CD14-positive monocyte (primary cell): ENCODE measurements at regions not wholly inside any gene's neighbourhood (a gene's known extent, or its start where the extent isn't known, plus 50 kb on each side); places are given as distances from the start of the nearest gene placed in this dataset.

Experiments used
- DNase-seq, 3 donors: peaks; one replicate each; pipeline ENCODE4 v3.0.0-alpha.2; 2011 to 2022
- H2AFZ ChIP-seq: 2 replicates; pipeline ENCODE4 v1.6.0; 2012; ENCODE audit warnings: mild to moderate bottlenecking, low read depth, low read length, inconsistent platforms; ENCODE audit not compliant: insufficient read depth, poor library complexity, severe bottlenecking
- H3K27ac ChIP-seq, 2 donors: 1 replicate in 1 of 2; 2 replicates in 1 of 2; pipeline ENCODE4 v1.5.1; 2012 to 2013; ENCODE audit warnings: low read length in 2 of 2, control low read depth in 1 of 2, inconsistent platforms in 1 of 2, low read depth in 1 of 2, mild to moderate bottlenecking in 1 of 2
- H3K27me3 ChIP-seq, 2 donors: one replicate each; pipeline versions ENCODE4 v1.6.0 to v1.6.1; 2011 to 2013; ENCODE audit warnings: low read length in 2 of 2; ENCODE audit not compliant: control insufficient read depth in 2 of 2, insufficient read depth in 2 of 2
- H3K36me3 ChIP-seq, 2 donors: replicated peaks in 1 of 2; 1 replicate in 1 of 2; 2 replicates in 1 of 2; pipeline versions ENCODE4 v1.5.1 to v1.6.1; 2012 to 2013; ENCODE audit warnings: low read length in 2 of 2, control low read depth in 1 of 2, inconsistent platforms in 1 of 2, mild to moderate bottlenecking in 1 of 2; ENCODE audit not compliant: insufficient read depth in 2 of 2, control insufficient read depth in 1 of 2
- H3K4me1 ChIP-seq, 2 donors: 1 replicate in 1 of 2; 2 replicates in 1 of 2; pipeline versions ENCODE4 v1.5.1 to v1.6.1; 2012 to 2013; ENCODE audit warnings: low read length in 2 of 2, control low read depth in 1 of 2, inconsistent platforms in 1 of 2, mild to moderate bottlenecking in 1 of 2, moderate library complexity in 1 of 2; ENCODE audit not compliant: insufficient read depth in 2 of 2, control insufficient read depth in 1 of 2
- H3K4me2 ChIP-seq: replicated peaks from 2 replicates; pipeline ENCODE3; 2012; ENCODE audit warnings: low read length, moderate library complexity, mild to moderate bottlenecking; ENCODE audit not compliant: poor library complexity, severe bottlenecking; ENCODE audit errors: extremely low read depth
- H3K4me3 ChIP-seq, 3 experiments: fragments of 200-600 bp in 1 of 3; sonication (generic) in 1 of 3; replicated peaks in 1 of 3; 1 replicate in 2 of 3; 2 replicates in 1 of 3; pipeline ENCODE4 v1.5.1; 2011 to 2013; ENCODE audit warnings: low read length in 3 of 3, mild to moderate bottlenecking in 3 of 3, control low read depth in 2 of 3, low read depth in 2 of 3, inconsistent platforms in 1 of 3, moderate library complexity in 1 of 3
- H3K79me2 ChIP-seq: 2 replicates; pipeline ENCODE4 v1.6.0; 2012; ENCODE audit warnings: mild to moderate bottlenecking, control low read depth, inconsistent platforms, low read length, moderate library complexity; ENCODE audit not compliant: insufficient read depth
- H3K9ac ChIP-seq: 2 replicates; pipeline ENCODE4 v1.6.0; 2017; ENCODE audit warnings: low read length, mild to moderate bottlenecking; ENCODE audit not compliant: insufficient read depth, poor library complexity, severe bottlenecking
- H3K9me3 ChIP-seq, 2 donors: replicated peaks in 1 of 2; 1 replicate in 1 of 2; 2 replicates in 1 of 2; pipeline versions ENCODE4 v1.5.1 to v1.6.1; 2012 to 2013; ENCODE audit warnings: low read length in 2 of 2, control low read depth in 1 of 2; ENCODE audit not compliant: control insufficient read depth in 1 of 2, insufficient read depth in 1 of 2
- H4K20me1 ChIP-seq: 2 replicates; pipeline ENCODE4 v1.6.0; 2012; ENCODE audit warnings: mild to moderate bottlenecking, low read length, control low read depth, moderate library complexity; ENCODE audit not compliant: insufficient read depth
- H3K27ac Mint-ChIP-seq, 7 donors: one replicate each; pipeline ENCODE4 v1.8.0; 2020; ENCODE audit warnings: mild to moderate bottlenecking in 7 of 7, mixed read lengths in 7 of 7, moderate library complexity in 6 of 7, inconsistent platforms in 2 of 7
- H3K27me3 Mint-ChIP-seq, 3 donors: one replicate each; pipeline ENCODE4 v1.8.0; 2021 to 2022; ENCODE audit warnings: low read depth in 3 of 3, mild to moderate bottlenecking in 3 of 3, mixed read lengths in 3 of 3, moderate library complexity in 3 of 3, inconsistent platforms in 1 of 3
- H3K36me3 Mint-ChIP-seq, 2 donors: one replicate each; pipeline ENCODE4 v1.8.0; 2020; ENCODE audit warnings: mixed read lengths in 2 of 2, inconsistent platforms in 1 of 2, mild to moderate bottlenecking in 1 of 2
- H3K4me1 Mint-ChIP-seq: one replicate; pipeline ENCODE4 v1.8.0; 2020; ENCODE audit warnings: mild to moderate bottlenecking, mixed read lengths
- H3K4me3 Mint-ChIP-seq, 2 donors: one replicate each; pipeline ENCODE4 v1.8.0; 2020; ENCODE audit warnings: mild to moderate bottlenecking in 2 of 2, mixed read lengths in 2 of 2, moderate library complexity in 1 of 2
- H3K9me3 Mint-ChIP-seq, 7 donors: one replicate each; pipeline ENCODE4 v1.8.0; 2020 to 2022; ENCODE audit warnings: mixed read lengths in 7 of 7, mild to moderate bottlenecking in 6 of 7, moderate library complexity in 6 of 7, inconsistent platforms in 2 of 7
- WGBS: methylation state at CpG from one replicate; pipeline ENCODE4 v1.1.5; 2013; ENCODE audit warnings: missing lambda C conversion rate; ENCODE audit not compliant: insufficient coverage; 5-methylcytosine and 5-hydroxymethylcytosine counted together
- intact Hi-C, 2 donors: fragments of 100-400 bp; cut with micrococcal nuclease; formaldehyde crosslinking; loops; one replicate each; pipeline versions ENCODE4 v1.15.0 to v1.15.1; 2023
- TF ChIP-seq, protein P1 (sequence below): fragments of 200-600 bp; IDR thresholded peaks from one replicate; pipeline ENCODE4 v1.8.0; 2022; ENCODE audit warnings: antibody characterized with exemption, mild to moderate bottlenecking

DNA sequence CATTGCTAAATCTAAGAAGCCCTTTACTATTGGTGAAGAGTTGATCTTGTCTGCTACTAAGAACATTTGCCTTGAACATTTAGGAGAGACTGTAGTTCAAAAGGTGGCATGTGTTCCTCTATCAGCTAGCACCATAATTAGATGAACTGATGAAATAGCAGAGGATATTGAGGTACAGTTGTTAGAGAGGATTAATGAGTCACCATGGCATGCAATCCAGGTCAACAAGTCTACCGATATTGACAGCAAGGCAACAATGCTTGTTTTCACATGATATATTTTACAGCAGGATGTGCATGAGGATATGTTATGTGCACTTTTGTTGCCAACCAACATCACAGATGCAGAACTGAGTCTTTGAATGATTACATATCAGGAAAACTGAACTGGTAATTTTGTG is 134.3 kb upstream of the CDH9 start:
- Histone ChIP-seq H3K4me2 (no peak overlapping the region), H3K4me3 (no peak overlapping the region), H3K79me2 (no peaks in the 10 kb centered on the region), H3K27me3 (no peaks in the 10 kb centered on the region), H4K20me1 (no peaks in the 10 kb centered on the region), H2AFZ (no peak overlapping the region), H3K36me3 (no peaks in the 10 kb centered on the region), H3K4me1 (no peaks in the 10 kb centered on the region), H3K27ac (no peak overlapping the region), H3K9me3 (no peaks in the 10 kb centered on the region), H3K9ac (no peak overlapping the region)
- Mint-ChIP-seq H3K4me1 (no peaks in the 10 kb centered on the region), H3K36me3 (no peaks in the 10 kb centered on the region), H3K27me3 (peaks cover 0 to 2% (median 0%) of the 10 kb centered on the region in 3 donors), H3K9me3 (peaks cover 0 to 9% (median 3%) of the 10 kb centered on the region in 7 donors), H3K27ac (no peak overlapping the region), H3K4me3 (no peak overlapping the region)
- intact Hi-C loops, result no loop called here
- TF ChIP-seq, protein P1, sequence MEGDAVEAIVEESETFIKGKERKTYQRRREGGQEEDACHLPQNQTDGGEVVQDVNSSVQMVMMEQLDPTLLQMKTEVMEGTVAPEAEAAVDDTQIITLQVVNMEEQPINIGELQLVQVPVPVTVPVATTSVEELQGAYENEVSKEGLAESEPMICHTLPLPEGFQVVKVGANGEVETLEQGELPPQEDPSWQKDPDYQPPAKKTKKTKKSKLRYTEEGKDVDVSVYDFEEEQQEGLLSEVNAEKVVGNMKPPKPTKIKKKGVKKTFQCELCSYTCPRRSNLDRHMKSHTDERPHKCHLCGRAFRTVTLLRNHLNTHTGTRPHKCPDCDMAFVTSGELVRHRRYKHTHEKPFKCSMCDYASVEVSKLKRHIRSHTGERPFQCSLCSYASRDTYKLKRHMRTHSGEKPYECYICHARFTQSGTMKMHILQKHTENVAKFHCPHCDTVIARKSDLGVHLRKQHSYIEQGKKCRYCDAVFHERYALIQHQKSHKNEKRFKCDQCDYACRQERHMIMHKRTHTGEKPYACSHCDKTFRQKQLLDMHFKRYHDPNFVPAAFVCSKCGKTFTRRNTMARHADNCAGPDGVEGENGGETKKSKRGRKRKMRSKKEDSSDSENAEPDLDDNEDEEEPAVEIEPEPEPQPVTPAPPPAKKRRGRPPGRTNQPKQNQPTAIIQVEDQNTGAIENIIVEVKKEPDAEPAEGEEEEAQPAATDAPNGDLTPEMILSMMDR, result no peak
- no peak for DNase-seq
- 100% methylated on average over 1 of the region's 1 CpG for WGBS

DNA sequence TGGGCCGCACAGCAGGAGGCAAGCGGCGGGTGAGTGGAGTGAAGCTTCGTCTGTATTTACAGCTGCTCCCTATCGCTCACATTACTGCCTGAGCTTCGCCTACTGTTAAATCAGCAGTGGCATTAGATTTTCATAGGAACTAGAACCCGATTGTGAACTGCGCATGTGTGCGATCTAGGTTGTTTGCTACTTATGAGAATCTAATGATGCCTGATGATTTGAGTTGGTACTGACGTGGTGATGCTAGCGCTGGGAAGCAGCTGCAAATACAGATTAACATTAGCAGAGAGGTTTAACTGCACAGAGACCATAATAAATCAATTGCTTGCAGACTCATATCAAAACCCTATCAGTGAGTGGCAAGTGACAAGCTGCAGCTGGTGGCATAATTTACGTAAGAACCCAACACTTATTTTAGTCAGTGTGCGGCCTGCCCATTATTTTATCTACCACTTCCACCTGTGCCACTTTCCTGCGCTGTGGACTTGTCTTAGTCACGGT is 133.4 kb upstream of the CDH9 start:
- Mint-ChIP-seq H3K27me3 (peaks cover 0 to 2% (median 0%) of the 10 kb centered on the region in 3 donors), H3K36me3 (no peaks in the 10 kb centered on the region), H3K4me1 (no peaks in the 10 kb centered on the region), H3K27ac (no peak overlapping the region), H3K9me3 (peaks cover 0 to 9% (median 3%) of the 10 kb centered on the region in 7 donors), H3K4me3 (no peak overlapping the region)
- TF ChIP-seq, protein P1, result no peak
- Histone ChIP-seq H4K20me1 (no peaks in the 10 kb centered on the region), H3K27ac (no peak overlapping the region), H3K4me2 (no peak overlapping the region), H2AFZ (no peak overlapping the region), H3K4me1 (no peaks in the 10 kb centered on the region), H3K27me3 (no peaks in the 10 kb centered on the region), H3K4me3 (no peak overlapping the region), H3K36me3 (no peaks in the 10 kb centered on the region), H3K9me3 (no peaks in the 10 kb centered on the region), H3K9ac (no peak overlapping the region), H3K79me2 (no peaks in the 10 kb centered on the region)
- no peak for DNase-seq
- intact Hi-C loops, result no loop called here
- WGBS, result 49% methylated on average over 11 of the region's 15 CpGs
